ENCODE measurements at regions not wholly inside any gene's neighbourhood (a gene's known extent, or its start where the extent isn't known, plus 50 kb on each side); places are given as distances from the start of the nearest gene placed in this dataset.

- no peaks in the 10 kb centered on the region for H3K27me3 Mint-ChIP-seq
- H3K4me1 Mint-ChIP-seq: no peaks in the 10 kb centered on the region
- no peaks in the 10 kb centered on the region for H3K36me3 Mint-ChIP-seq (ENCODE audit: low read depth)
- H3K4me3 Mint-ChIP-seq: no peak overlapping the region
- H3K27ac Mint-ChIP-seq: no peak overlapping the region
- ATAC-seq: no peak
- DNase-seq: no peak
- no peaks in the 10 kb centered on the region for H3K9me3 ChIP-seq (ENCODE audit: control insufficient read depth, low read length, poor library complexity, severe bottlenecking)
These were observed 505.1 kb upstream of the TMPRSS15 start for GRCh38 chr21:18908641-18909040.

GRCh38 chr21:18913914-18914313 is 510.3 kb upstream of the TMPRSS15 start:
- no peaks in the 10 kb centered on the region for H3K36me3 Mint-ChIP-seq (ENCODE audit: low read depth)
- ATAC-seq (no peak), DNase-seq (no peak)
- no peak overlapping the region for H3K4me3 Mint-ChIP-seq
- no peaks in the 10 kb centered on the region for H3K9me3 ChIP-seq (ENCODE audit: control insufficient read depth, low read length, poor library complexity, severe bottlenecking)
- no peaks in the 10 kb centered on the region for H3K4me1 Mint-ChIP-seq
- H3K27ac Mint-ChIP-seq: no peak overlapping the region
- H3K27me3 Mint-ChIP-seq: no peaks in the 10 kb centered on the region

GRCh38 chr21:18914570-18914969 is 511.0 kb upstream of the TMPRSS15 start:
- H3K27me3 Mint-ChIP-seq: no peaks in the 10 kb centered on the region
- no peak overlapping the region for H3K27ac Mint-ChIP-seq
- no peak overlapping the region for H3K4me3 Mint-ChIP-seq
- H3K9me3 ChIP-seq (ENCODE audit: control insufficient read depth, low read length, poor library complexity, severe bottlenecking): no peaks in the 10 kb centered on the region
- H3K36me3 Mint-ChIP-seq (ENCODE audit: low read depth): no peaks in the 10 kb centered on the region
- DNase-seq (no peak), ATAC-seq (no peak)
- H3K4me1 Mint-ChIP-seq: no peaks in the 10 kb centered on the region

- no peak overlapping the region for H3K27ac Mint-ChIP-seq
- H3K36me3 Mint-ChIP-seq (ENCODE audit: low read depth): no peaks in the 10 kb centered on the region
- H3K9me3 ChIP-seq (ENCODE audit: control insufficient read depth, low read length, poor library complexity, severe bottlenecking): no peaks in the 10 kb centered on the region
- no peaks in the 10 kb centered on the region for H3K27me3 Mint-ChIP-seq
- ATAC-seq (no peak), DNase-seq (no peak)
- no peak overlapping the region for H3K4me3 Mint-ChIP-seq
- H3K4me1 Mint-ChIP-seq: no peaks in the 10 kb centered on the region
These were observed 514.0 kb upstream of the TMPRSS15 start for GRCh38 chr21:18917622-18918021.

GRCh38 chr21:18931237-18931636 is 527.7 kb upstream of the TMPRSS15 start:
- Mint-ChIP-seq H3K4me1 (no peaks in the 10 kb centered on the region), H3K4me3 (no peak overlapping the region), H3K27me3 (no peaks in the 10 kb centered on the region), H3K27ac (no peak overlapping the region), H3K36me3 (ENCODE audit: low read depth) (no peaks in the 10 kb centered on the region)
- ATAC-seq (no peak), DNase-seq (no peak)
- no peaks in the 10 kb centered on the region for H3K9me3 ChIP-seq (ENCODE audit: control insufficient read depth, low read length, poor library complexity, severe bottlenecking)

GRCh38 chr21:18937337-18937736 is 533.8 kb upstream of the TMPRSS15 start:
- Mint-ChIP-seq H3K36me3 (ENCODE audit: low read depth) (no peaks in the 10 kb centered on the region), H3K27ac (no peak overlapping the region), H3K4me3 (no peak overlapping the region), H3K4me1 (no peaks in the 10 kb centered on the region), H3K27me3 (no peaks in the 10 kb centered on the region)
- DNase-seq: no peak
- H3K9me3 ChIP-seq (ENCODE audit: control insufficient read depth, low read length, poor library complexity, severe bottlenecking): no peaks in the 10 kb centered on the region
- ATAC-seq: no peak

- no peak for DNase-seq
- Mint-ChIP-seq H3K4me1 (no peaks in the 10 kb centered on the region), H3K27me3 (no peaks in the 10 kb centered on the region), H3K27ac (no peak overlapping the region), H3K4me3 (no peak overlapping the region), H3K36me3 (ENCODE audit: low read depth) (no peaks in the 10 kb centered on the region)
- no peaks in the 10 kb centered on the region for H3K9me3 ChIP-seq (ENCODE audit: control insufficient read depth, low read length, poor library complexity, severe bottlenecking)
- no peak for ATAC-seq
These were observed 537.2 kb upstream of the TMPRSS15 start for GRCh38 chr21:18940791-18941190.

- Mint-ChIP-seq H3K4me1 (no peaks in the 10 kb centered on the region), H3K4me3 (no peak overlapping the region), H3K27ac (no peak overlapping the region), H3K27me3 (no peaks in the 10 kb centered on the region), H3K36me3 (ENCODE audit: low read depth) (no peaks in the 10 kb centered on the region)
- ATAC-seq (no peak), DNase-seq (no peak)
- H3K9me3 ChIP-seq (ENCODE audit: control insufficient read depth, low read length, poor library complexity, severe bottlenecking): no peaks in the 10 kb centered on the region
These were observed 546.6 kb upstream of the TMPRSS15 start for GRCh38 chr21:18950045-18950740.

- Mint-ChIP-seq H3K27me3 (no peaks in the 10 kb centered on the region), H3K27ac (no peak overlapping the region), H3K4me1 (no peaks in the 10 kb centered on the region), H3K4me3 (no peak overlapping the region), H3K36me3 (ENCODE audit: low read depth) (no peaks in the 10 kb centered on the region)
- DNase-seq (no peak), ATAC-seq (no peak)
- no peaks in the 10 kb centered on the region for H3K9me3 ChIP-seq (ENCODE audit: control insufficient read depth, low read length, poor library complexity, severe bottlenecking)
These were observed 547.9 kb upstream of the TMPRSS15 start for GRCh38 chr21:18951271-18952038.

- no peak overlapping the region for H3K27ac Mint-ChIP-seq
- DNase-seq (no peak), ATAC-seq (no peak)
- H3K27me3 Mint-ChIP-seq: no peaks in the 10 kb centered on the region
- no peaks in the 10 kb centered on the region for H3K36me3 Mint-ChIP-seq (ENCODE audit: low read depth)
- H3K4me3 Mint-ChIP-seq: no peak overlapping the region
- H3K4me1 Mint-ChIP-seq: no peaks in the 10 kb centered on the region
- no peaks in the 10 kb centered on the region for H3K9me3 ChIP-seq (ENCODE audit: control insufficient read depth, low read length, poor library complexity, severe bottlenecking)
These were observed 550.9 kb upstream of the TMPRSS15 start for GRCh38 chr21:18954441-18954844.

- Mint-ChIP-seq H3K4me1 (no peaks in the 10 kb centered on the region), H3K27me3 (no peaks in the 10 kb centered on the region), H3K36me3 (ENCODE audit: low read depth) (no peaks in the 10 kb centered on the region), H3K4me3 (no peak overlapping the region), H3K27ac (no peak overlapping the region)
- H3K9me3 ChIP-seq (ENCODE audit: control insufficient read depth, low read length, poor library complexity, severe bottlenecking): no peaks in the 10 kb centered on the region
- ATAC-seq: no peak
- DNase-seq: no peak
These were observed 556.2 kb upstream of the TMPRSS15 start for GRCh38 chr21:18959817-18960216.

GRCh38 chr21:18960306-18960705 is 556.7 kb upstream of the TMPRSS15 start:
- Mint-ChIP-seq H3K4me3 (no peak overlapping the region), H3K27me3 (no peaks in the 10 kb centered on the region), H3K27ac (no peak overlapping the region), H3K36me3 (ENCODE audit: low read depth) (no peaks in the 10 kb centered on the region), H3K4me1 (no peaks in the 10 kb centered on the region)
- no peaks in the 10 kb centered on the region for H3K9me3 ChIP-seq (ENCODE audit: control insufficient read depth, low read length, poor library complexity, severe bottlenecking)
- no peak for ATAC-seq
- no peak for DNase-seq

- ATAC-seq: no peak
- peaks cover 2% of the 10 kb centered on the region for H3K9me3 ChIP-seq (ENCODE audit: control insufficient read depth, low read length, poor library complexity, severe bottlenecking)
- Mint-ChIP-seq H3K27me3 (no peaks in the 10 kb centered on the region), H3K4me1 (no peaks in the 10 kb centered on the region), H3K27ac (no peak overlapping the region), H3K36me3 (ENCODE audit: low read depth) (no peaks in the 10 kb centered on the region), H3K4me3 (no peak overlapping the region)
- no peak for DNase-seq
These were observed 566.8 kb upstream of the TMPRSS15 start for GRCh38 chr21:18970416-18970815.

- no peak for ATAC-seq
- Mint-ChIP-seq H3K4me1 (no peaks in the 10 kb centered on the region), H3K4me3 (no peak overlapping the region), H3K27me3 (no peaks in the 10 kb centered on the region), H3K36me3 (ENCODE audit: low read depth) (no peaks in the 10 kb centered on the region), H3K27ac (no peak overlapping the region)
- peaks cover 2% of the 10 kb centered on the region for H3K9me3 ChIP-seq (ENCODE audit: control insufficient read depth, low read length, poor library complexity, severe bottlenecking)
- DNase-seq: no peak
These were observed 567.4 kb upstream of the TMPRSS15 start for GRCh38 chr21:18970941-18971340.
